Right cardiac atrium (tissue), 5 donors: ENCODE measurements at regions not wholly inside any gene's neighbourhood (a gene's known extent, or its start where the extent isn't known, plus 50 kb on each side); places are given as distances from the start of the nearest gene placed in this dataset.
A peak's percentile ranks its signal among the peaks of the same experiment; 100 is the strongest.
"Not testable (repeated sequence)": the region's sequence is repeated elsewhere in the genome, so short reads cannot be mapped to it uniquely, and the experiment has no call there.

ENCODE experiments used
- ATAC-seq, 2 donors: fragments of 200-7000 bp; cut with Tn5 transposase; one replicate each; pipeline versions ENCODE4 v1.8.0 to v1.9.1; 2020; ENCODE audit warnings: moderate library complexity in 2 of 2, mild to moderate bottlenecking in 1 of 2
- DNase-seq, 3 donors: peaks; one replicate each; pipeline ENCODE4 v3.0.0-alpha.2; 2020
- H3K27ac ChIP-seq: one replicate; pipeline ENCODE4 v1.5.1; 2013; ENCODE audit warnings: mild to moderate bottlenecking, low read length, control low read depth, moderate library complexity
- H3K27me3 ChIP-seq: one replicate; pipeline ENCODE4 v1.6.1; 2013; ENCODE audit not compliant: control insufficient read depth, insufficient read depth
- H3K4me1 ChIP-seq: one replicate; pipeline ENCODE4 v1.6.1; 2013; ENCODE audit warnings: low read length; ENCODE audit not compliant: control insufficient read depth, insufficient read depth
- H3K4me3 ChIP-seq: one replicate; pipeline ENCODE4 v1.5.1; 2013; ENCODE audit warnings: low read length, control low read depth
- H3K9me3 ChIP-seq: one replicate; pipeline ENCODE4 v1.6.1; 2013; ENCODE audit warnings: low read length; ENCODE audit not compliant: control insufficient read depth
- WGBS: extraction: QIAGEN DNeasy Blood & Tissue Kit; methylation state at CpG from one replicate; pipeline ENCODE4 v1.1.7; 2013; 5-methylcytosine and 5-hydroxymethylcytosine counted together
- intact Hi-C, 4 donors: fragments of 100-400 bp; cut with DNase I; formaldehyde crosslinking; loops; one replicate each; pipeline versions ENCODE4 v1.11.0 to v1.14.0; 2022 to 2023
- donor health status: healthy with polysubstance abuse.
- donor health status: DM: no; HTN: yes; CAD: no.
- donor health status: DM: no; HTN: no; CAD: no.
- donor health status: DM: no; HTN: yes; CAD: no; lungs with severe emphysema.
- donor health status: DM: yes; HTN: yes; CAD: no.

GRCh38 chr10:64036321-64036930 lies 515.2 kb downstream of the REEP3 start:
- WGBS = 39% methylated on average over 10 of the region's 10 CpGs
- no peak overlapping the region for H3K27ac ChIP-seq
- intact Hi-C loops = no loop called here
- DNase-seq (no peak), ATAC-seq (no peak)
- H3K9me3 ChIP-seq = no peaks in the 10 kb centered on the region
- no peaks in the 10 kb centered on the region for H3K4me1 ChIP-seq
- H3K4me3 ChIP-seq = no peak overlapping the region
- no peaks in the 10 kb centered on the region for H3K27me3 ChIP-seq

DNA sequence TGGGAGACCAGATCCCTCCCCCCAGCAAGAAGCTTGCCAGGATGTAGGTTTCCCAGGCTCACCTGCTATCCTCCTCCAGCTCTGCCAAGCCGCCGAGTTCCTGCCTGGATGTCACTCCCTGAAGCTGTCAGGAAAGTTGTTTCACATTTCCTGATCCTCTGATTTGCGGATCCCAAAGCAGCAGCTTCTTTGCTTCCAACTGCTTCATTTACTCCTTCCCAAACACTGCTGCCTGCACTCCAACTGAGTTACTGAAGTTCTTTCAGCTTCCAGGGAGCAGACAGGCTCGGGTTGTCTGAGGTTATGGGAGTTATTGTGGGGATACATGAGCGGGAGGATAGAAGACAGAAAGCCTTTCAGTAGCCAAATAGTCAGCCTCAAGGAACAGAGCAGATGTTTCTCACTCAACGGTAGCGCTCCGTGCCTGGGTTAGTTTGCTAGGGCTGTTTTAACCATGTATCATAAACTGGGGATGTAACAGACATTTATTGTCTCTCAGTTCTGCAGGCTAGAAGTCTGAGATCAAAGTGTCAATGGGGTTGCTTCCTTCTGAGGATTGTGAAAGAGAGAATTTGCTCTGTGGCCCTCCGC lies 516.0 kb downstream of the REEP3 start:
- WGBS = 43% methylated on average over 9 of the region's 9 CpGs
- DNase-seq (peak in 1 of 3 donors; percentile 25), ATAC-seq (no peak)
- no peak overlapping the region for H3K4me3 ChIP-seq
- intact Hi-C loops = no loop called here
- H3K27ac ChIP-seq = no peak overlapping the region
- H3K27me3 ChIP-seq = no peaks in the 10 kb centered on the region
- no peaks in the 10 kb centered on the region for H3K4me1 ChIP-seq
- H3K9me3 ChIP-seq = no peaks in the 10 kb centered on the region

DNA sequence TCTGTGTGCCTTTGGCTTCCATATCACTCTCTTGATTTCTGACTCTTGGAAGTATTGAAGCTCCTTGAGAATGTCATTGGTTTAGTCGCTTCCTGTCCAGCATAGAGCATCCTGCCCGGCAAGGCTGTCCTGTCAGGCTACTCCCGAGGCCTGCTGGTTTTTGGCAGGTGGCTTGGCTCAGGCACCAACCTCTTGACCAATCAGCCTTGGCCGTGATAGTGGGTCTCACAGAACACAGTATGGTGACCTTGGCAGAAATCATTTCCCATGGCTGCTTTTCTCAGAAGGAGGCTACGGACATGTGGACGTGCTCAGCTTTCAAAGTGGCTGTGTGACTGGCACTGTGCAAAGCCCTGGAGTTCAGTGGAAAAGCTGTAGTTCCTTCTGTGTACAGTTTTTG lies 516.9 kb downstream of the REEP3 start:
- WGBS = 63% methylated on average over 6 of the region's 6 CpGs
- ATAC-seq (no peak), DNase-seq (no peak)
- intact Hi-C loops = no loop called here
- H3K4me1 ChIP-seq = no peaks in the 10 kb centered on the region
- H3K9me3 ChIP-seq = no peaks in the 10 kb centered on the region
- no peaks in the 10 kb centered on the region for H3K27me3 ChIP-seq
- H3K27ac ChIP-seq = no peak overlapping the region
- H3K4me3 ChIP-seq = no peak overlapping the region

DNA sequence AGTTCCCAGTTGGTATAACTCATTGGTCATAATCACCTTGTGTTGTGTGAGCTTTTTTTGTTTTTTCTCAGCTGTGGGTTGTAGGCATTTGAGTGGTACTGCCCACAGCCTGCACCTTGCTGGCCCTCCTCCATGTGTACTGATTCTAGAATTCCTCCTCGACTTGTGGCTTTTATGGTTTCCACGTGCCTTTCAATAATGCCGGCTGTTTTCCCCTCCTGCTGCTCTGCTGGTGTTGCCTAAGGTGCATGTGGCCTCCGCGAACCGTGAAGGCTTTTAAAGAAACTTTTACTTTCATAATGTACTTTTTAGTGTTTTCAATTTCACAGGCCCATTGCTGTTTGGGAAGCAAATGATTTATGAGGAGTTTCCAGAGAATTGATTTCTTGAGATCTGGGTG lies 518.0 kb downstream of the REEP3 start:
- Histone ChIP-seq H3K4me3 (no peak overlapping the region), H3K27ac (no peak overlapping the region), H3K27me3 (no peaks in the 10 kb centered on the region), H3K4me1 (no peaks in the 10 kb centered on the region), H3K9me3 (no peaks in the 10 kb centered on the region)
- intact Hi-C loops = no loop called here
- 80% methylated on average over 6 of the region's 6 CpGs for WGBS
- DNase-seq (no peak), ATAC-seq (no peak)

DNA sequence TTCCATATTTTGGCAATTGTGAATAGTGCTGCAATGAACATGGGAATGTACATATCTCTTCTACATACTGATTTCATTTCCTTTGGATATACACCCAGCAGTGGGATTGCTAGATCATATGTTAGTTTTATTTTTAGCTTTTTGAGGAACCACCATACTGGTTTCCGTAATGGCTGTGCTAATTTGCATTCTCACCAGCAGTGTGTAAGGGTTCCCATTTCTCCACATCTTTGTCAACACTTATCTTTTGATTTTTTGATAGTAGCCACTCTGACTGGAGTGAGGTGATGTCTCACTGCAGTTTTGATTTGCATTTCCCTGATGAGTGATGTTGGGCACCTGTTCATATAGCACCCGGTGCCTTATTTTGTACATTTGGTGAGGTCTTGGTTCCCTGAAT lies 519.6 kb downstream of the REEP3 start:
- no peak for DNase-seq
- WGBS = 39% methylated on average over 2 of the region's 2 CpGs
- no peaks in the 10 kb centered on the region for H3K9me3 ChIP-seq
- no peak for ATAC-seq
- no peaks in the 10 kb centered on the region for H3K4me1 ChIP-seq
- H3K4me3 ChIP-seq = peak overlapping the region; percentile 31
- intact Hi-C loops = no loop called here
- no peaks in the 10 kb centered on the region for H3K27me3 ChIP-seq
- H3K27ac ChIP-seq = no peak overlapping the region

DNA sequence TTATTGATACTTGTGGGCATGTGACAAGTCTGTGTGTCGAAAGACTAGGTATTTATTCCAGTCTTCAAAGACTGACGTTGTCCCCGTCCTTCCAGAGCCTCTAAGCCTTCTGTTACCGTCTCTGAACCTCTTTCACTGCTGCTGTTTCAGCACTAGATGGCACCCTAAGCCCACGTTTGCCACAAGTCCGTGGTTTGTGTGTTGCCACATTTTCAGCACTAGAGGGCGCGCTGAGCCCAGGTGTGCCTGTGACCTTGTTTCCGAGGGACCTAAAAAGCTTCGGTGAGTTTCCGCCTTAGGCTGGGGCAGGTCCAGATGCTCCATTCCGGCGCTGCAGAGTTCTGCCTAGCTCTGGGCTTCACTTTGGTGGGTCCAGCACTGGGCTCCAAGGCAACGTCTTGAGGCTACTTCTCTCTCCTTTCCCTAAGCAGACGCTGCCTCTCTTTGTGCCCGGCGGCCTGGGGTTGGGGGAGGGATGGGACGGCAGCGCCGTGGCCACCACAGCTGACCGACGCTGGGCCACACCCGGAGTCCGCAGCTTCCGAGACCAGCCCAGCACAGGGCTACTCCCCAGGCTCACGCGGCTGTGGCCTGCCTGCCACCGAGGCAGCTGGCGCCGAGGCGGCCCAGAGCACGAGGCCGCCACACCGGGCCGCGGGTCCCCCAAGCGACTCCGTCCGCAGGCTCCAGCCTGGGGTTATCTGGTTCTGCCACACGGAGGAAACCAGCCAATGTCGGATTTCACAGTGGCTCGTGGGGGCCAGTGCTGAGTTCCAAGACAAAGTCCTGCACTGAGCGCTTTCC lies 520.2 kb downstream of the REEP3 start:
- no peaks in the 10 kb centered on the region for H3K27me3 ChIP-seq
- peak; percentile 56 to 85 (median 77) for DNase-seq
- H3K9me3 ChIP-seq = no peaks in the 10 kb centered on the region
- intact Hi-C loops = no loop called here
- no peaks in the 10 kb centered on the region for H3K4me1 ChIP-seq
- 20% methylated on average over 43 of the region's 43 CpGs for WGBS
- peak overlapping the region; percentile 31 for H3K4me3 ChIP-seq
- peak; percentile 89 to 93 for ATAC-seq
- H3K27ac ChIP-seq = no peak overlapping the region

DNA sequence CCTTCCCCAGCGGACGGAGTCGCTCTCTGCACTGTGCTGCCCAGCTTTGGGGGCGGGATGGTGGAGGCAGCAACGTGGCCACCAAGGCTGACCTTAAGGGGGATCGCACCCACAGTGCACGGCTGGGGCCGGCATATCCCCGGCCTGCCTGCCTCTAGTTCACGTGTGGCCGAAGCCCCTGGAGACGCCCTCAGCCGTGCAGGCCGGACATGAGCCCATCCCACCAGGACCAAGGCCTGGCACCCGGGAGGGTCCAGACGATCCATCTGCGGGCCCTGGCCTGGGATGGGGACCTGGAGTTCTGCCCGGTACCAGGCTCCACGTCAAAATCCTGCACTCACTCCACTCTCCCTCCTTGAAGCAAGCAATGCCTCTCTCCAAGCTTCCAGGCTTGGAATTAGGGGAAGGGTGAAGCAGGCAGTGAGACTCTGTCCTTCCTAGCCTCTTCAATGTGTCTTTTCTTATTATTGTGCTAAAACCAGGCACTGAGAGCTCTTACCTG lies 520.8 kb downstream of the REEP3 start:
- Histone ChIP-seq H3K4me3 (no peak overlapping the region), H3K4me1 (no peaks in the 10 kb centered on the region), H3K27ac (no peak overlapping the region), H3K9me3 (no peaks in the 10 kb centered on the region), H3K27me3 (no peaks in the 10 kb centered on the region)
- peak in 1 of 2 donors; percentile 38 for ATAC-seq
- WGBS = 75% methylated on average over 19 of the region's 19 CpGs
- intact Hi-C loops = no loop called here
- DNase-seq = peak in 2 of 3 donors; percentile 40 to 47

- Histone ChIP-seq H3K4me3 (no peak overlapping the region), H3K4me1 (no peaks in the 10 kb centered on the region), H3K9me3 (no peaks in the 10 kb centered on the region), H3K27ac (no peak overlapping the region), H3K27me3 (no peaks in the 10 kb centered on the region)
- DNase-seq (no peak), ATAC-seq (no peak)
- intact Hi-C loops = no loop called here
- WGBS = 95% methylated on average over 2 of the region's 2 CpGs
Measured at GRCh38 chr10:64044098-64044497, 522.9 kb downstream of the REEP3 start.

DNA sequence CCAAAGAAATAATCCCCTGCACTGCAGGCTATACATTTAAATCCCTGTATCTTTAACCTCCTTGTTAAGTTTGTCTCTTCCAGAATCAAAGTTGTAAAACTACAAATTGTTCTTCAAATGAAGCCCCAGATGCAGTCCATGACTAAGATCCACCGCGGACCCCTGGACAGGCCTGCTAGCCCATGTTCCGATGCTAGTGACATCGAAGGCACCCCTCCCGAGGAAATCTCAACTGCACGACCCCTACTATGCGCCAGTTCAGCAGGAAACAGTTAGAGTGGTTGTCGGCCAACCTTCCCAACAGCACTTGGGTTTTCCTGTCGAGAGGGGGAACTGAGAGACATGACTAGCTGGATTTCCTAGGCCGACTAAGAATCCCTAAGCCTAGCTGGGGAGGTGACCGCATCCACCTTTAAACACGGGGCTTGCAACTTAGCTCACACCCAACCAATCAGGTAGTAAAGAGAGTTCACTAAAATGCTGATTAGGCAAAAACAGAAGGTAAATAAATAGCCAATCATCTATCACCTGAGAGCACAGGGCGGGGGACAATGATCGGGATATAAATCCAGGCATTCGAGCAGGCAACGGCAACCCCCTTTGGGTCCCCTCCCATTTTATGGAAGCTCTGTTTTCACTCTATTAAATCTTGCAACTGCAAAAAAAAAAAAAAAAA lies 523.9 kb downstream of the REEP3 start:
- H3K27ac ChIP-seq, H3K4me1 ChIP-seq, H3K4me3 ChIP-seq, ATAC-seq, intact Hi-C loops, H3K9me3 ChIP-seq, H3K27me3 ChIP-seq: not testable (repeated sequence)
- 90% methylated on average over 16 of the region's 16 CpGs for WGBS
- DNase-seq = peak in 1 of 3 donors; percentile 12

DNA sequence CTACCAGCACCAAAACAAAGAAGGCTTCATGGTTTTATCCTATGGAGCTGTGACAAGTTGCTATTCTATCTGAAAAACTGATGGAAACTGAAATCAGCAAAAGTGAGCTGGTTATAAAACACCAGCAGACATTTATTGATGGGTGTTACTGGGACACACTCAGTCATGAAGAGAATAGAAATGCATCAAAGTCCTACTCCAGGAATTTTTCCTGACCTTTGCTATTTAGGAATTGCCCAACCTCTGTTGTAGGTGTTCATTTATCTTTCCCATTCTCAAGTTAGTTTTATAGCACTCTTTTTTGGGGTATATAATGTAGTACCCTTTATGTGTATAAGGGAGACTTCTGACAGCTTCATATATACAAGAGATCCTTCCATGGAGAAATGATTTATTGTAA lies 533.2 kb downstream of the REEP3 start:
- Histone ChIP-seq H3K9me3 (no peaks in the 10 kb centered on the region), H3K4me3 (no peak overlapping the region), H3K27ac (no peak overlapping the region), H3K4me1 (no peaks in the 10 kb centered on the region), H3K27me3 (no peaks in the 10 kb centered on the region)
- DNase-seq = no peak
- intact Hi-C loops = no loop called here
- no peak for ATAC-seq

GRCh38 chr10:64059884-64060283 lies 538.7 kb downstream of the REEP3 start:
- Histone ChIP-seq H3K4me3 (no peak overlapping the region), H3K4me1 (no peaks in the 10 kb centered on the region), H3K9me3 (no peaks in the 10 kb centered on the region), H3K27ac (no peak overlapping the region), H3K27me3 (no peaks in the 10 kb centered on the region)
- intact Hi-C loops = no loop called here
- DNase-seq (no peak), ATAC-seq (no peak)
- 35% methylated on average over 1 of the region's 1 CpG for WGBS
